ENCODE measurements at regions not wholly inside any gene's neighbourhood (a gene's known extent, or its start where the extent isn't known, plus 50 kb on each side); places are given as distances from the start of the nearest gene placed in this dataset.

- no peak for ATAC-seq
- H3K27ac ChIP-seq: no peak overlapping the region
- H3K4me3 ChIP-seq: no peak overlapping the region
- DNase-seq (ENCODE audit: low read depth in 1 of 2, low spot score in 1 of 2): no peak
- H3K4me2 ChIP-seq: no peak overlapping the region
- no peaks in the 10 kb centered on the region for H3K9me3 ChIP-seq
- POLR2A ChIA-PET: no interaction called here
- no peak for FAIRE-seq
- CTCF ChIA-PET: no interaction called here
- WGBS (ENCODE audit: missing lambda C conversion rate): 71% methylated on average over 2 of the region's 3 CpGs
- H3K4me1 ChIP-seq: no peaks in the 10 kb centered on the region
- TF ChIP-seq POLR2A (IDR thresholded peaks at IDR 0.05; ENCODE audit: low read length) (no peak), E2F6 (IDR thresholded peaks at IDR 0.05; ENCODE audit: borderline replicate concordance, low read depth) (no peak), BHLHE40 (IDR thresholded peaks at IDR 0.05; ENCODE audit: low read depth, low read length) (no peak), GATA3 (IDR thresholded peaks at IDR 0.05; ENCODE audit: borderline replicate concordance) (no peak), FOSL2 (IDR thresholded peaks at IDR 0.05) (no peak), FOSL2 (CRISPR knock-in tag; IDR thresholded peaks at IDR 0.05) (no peak), RARB (CRISPR knock-in tag; IDR thresholded peaks at IDR 0.05) (no peak), KDM5A (IDR thresholded peaks at IDR 0.05) (no peak), MAZ (IDR thresholded peaks at IDR 0.05; ENCODE audit: borderline replicate concordance, low read depth, low read length) (no peak), CBX2 (IDR thresholded peaks at IDR 0.05; ENCODE audit: borderline replicate concordance, low read depth) (no peak), HOXB5 (CRISPR knock-in tag; IDR thresholded peaks at IDR 0.05) (no peak)
Measured at GRCh38 chr6:169083508-169083874, 170.2 kb downstream of the THBS2 start.

GRCh38 chr6:169082817-169083507 is 170.7 kb downstream of the THBS2 start:
- Histone ChIP-seq H3K9me3 (no peaks in the 10 kb centered on the region), H3K27ac (no peak overlapping the region), H3K4me3 (no peak overlapping the region), H3K4me1 (no peaks in the 10 kb centered on the region), H3K4me2 (no peak overlapping the region)
- WGBS (ENCODE audit: missing lambda C conversion rate): 66% methylated on average over 5 of the region's 7 CpGs
- ATAC-seq (no peak), FAIRE-seq (no peak), DNase-seq (ENCODE audit: low read depth in 1 of 2, low spot score in 1 of 2) (no peak)
- TF ChIP-seq RNF2 (IDR thresholded peaks at IDR 0.05; ENCODE audit: borderline replicate concordance, low read depth) (no peak), KDM1A (IDR thresholded peaks at IDR 0.05; ENCODE audit: low read depth) (no peak)
- POLR2A ChIA-PET: no interaction called here
- CTCF ChIA-PET: no interaction called here

- ATAC-seq: no peak
- TF ChIP-seq BCL3 (IDR thresholded peaks at IDR 0.05) (no peak), PBX3 (IDR thresholded peaks at IDR 0.05) (no peak), SREBF2 (IDR thresholded peaks at IDR 0.05) (no peak), CBX2 (IDR thresholded peaks at IDR 0.05; ENCODE audit: borderline replicate concordance, low read depth) (no peak)
- no peak for DNase-seq (ENCODE audit: low read depth in 1 of 2, low spot score in 1 of 2)
- POLR2A ChIA-PET: no interaction called here
- H3K9me3 ChIP-seq: no peaks in the 10 kb centered on the region
- H3K4me3 ChIP-seq: no peak overlapping the region
- FAIRE-seq: no peak
- no peaks in the 10 kb centered on the region for H3K4me1 ChIP-seq
- no peak overlapping the region for H3K27ac ChIP-seq
- 80% methylated on average over 5 of the region's 5 CpGs for WGBS (ENCODE audit: missing lambda C conversion rate)
- no peak overlapping the region for H3K4me2 ChIP-seq
- CTCF ChIA-PET: no interaction called here
Measured at GRCh38 chr6:169082093-169082492, 171.6 kb downstream of the THBS2 start.

GRCh38 chr6:169081248-169081647 is 172.4 kb downstream of the THBS2 start:
- 65% methylated on average over 3 of the region's 3 CpGs for whole genome bisulfite sequencing (ENCODE audit: missing lambda C conversion rate)

More at GRCh38 chr6:169081248-169081647, 172.4 kb downstream of the THBS2 start:
- no peaks in the 10 kb centered on the region for H3K4me1 ChIP-seq
- DNase-seq (ENCODE audit: low read depth in 1 of 2, low spot score in 1 of 2) (no peak), ATAC-seq (no peak), FAIRE-seq (no peak)
- CTCF ChIA-PET: no interaction called here
- TF ChIP-seq HOXB13 (CRISPR knock-in tag; IDR thresholded peaks at IDR 0.05; ENCODE audit: low read depth): no peak
- TF ChIP-seq JUN (IDR thresholded peaks at IDR 0.05): no peak
- no peak for TF ChIP-seq HEYL (CRISPR knock-in tag; IDR thresholded peaks at IDR 0.05)
- H3K9me3 ChIP-seq: no peaks in the 10 kb centered on the region
- POLR2A ChIA-PET: no interaction called here
- no peak overlapping the region for H3K4me3 ChIP-seq
- no peak overlapping the region for H3K4me2 ChIP-seq
- no peak overlapping the region for H3K27ac ChIP-seq

Measured in A549 (cell line).